Tongue (tissue), 1 donor: ENCODE measurements at regions not wholly inside any gene's neighbourhood (a gene's known extent, or its start where the extent isn't known, plus 50 kb on each side); places are given as distances from the start of the nearest gene placed in this dataset.

ENCODE experiments used
- DNase-seq: peaks from one replicate; pipeline ENCODE4 v3.0.0-alpha.2; 2015

DNA sequence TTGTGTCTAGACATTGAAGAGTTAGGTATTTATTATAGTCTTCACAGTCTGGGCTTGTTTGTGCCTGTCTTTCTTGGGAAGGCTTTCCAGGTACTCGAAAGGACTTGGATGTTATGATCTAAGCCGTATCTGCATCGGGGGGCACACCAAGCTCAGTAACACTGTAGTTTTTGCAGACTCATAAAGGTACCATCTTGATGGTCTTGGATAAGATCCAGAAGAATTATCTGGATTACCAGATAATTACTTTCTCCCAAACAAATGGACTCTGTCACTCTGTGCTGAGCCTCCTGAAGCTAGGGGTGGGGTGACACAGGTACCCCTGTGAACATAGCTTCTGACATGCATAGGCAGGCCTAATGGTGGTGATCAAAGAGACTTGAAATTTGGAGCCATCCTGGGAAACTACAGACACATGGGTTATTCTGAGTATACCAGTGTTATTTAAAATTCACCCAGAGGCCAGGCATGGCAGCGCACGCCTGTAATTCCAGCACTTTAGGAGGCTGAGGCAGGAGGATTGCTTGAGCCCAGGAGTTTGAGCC, 238.6 kb upstream of the TPM1 start:
- DNase-seq = no peak

- no peak for DNase-seq
Measured at GRCh38 chr15:62805502-62805901, 237.0 kb upstream of the TPM1 start.

GRCh38 chr15:62807539-62808130, 234.9 kb upstream of the TPM1 start:
- DNase-seq = no peak

DNA sequence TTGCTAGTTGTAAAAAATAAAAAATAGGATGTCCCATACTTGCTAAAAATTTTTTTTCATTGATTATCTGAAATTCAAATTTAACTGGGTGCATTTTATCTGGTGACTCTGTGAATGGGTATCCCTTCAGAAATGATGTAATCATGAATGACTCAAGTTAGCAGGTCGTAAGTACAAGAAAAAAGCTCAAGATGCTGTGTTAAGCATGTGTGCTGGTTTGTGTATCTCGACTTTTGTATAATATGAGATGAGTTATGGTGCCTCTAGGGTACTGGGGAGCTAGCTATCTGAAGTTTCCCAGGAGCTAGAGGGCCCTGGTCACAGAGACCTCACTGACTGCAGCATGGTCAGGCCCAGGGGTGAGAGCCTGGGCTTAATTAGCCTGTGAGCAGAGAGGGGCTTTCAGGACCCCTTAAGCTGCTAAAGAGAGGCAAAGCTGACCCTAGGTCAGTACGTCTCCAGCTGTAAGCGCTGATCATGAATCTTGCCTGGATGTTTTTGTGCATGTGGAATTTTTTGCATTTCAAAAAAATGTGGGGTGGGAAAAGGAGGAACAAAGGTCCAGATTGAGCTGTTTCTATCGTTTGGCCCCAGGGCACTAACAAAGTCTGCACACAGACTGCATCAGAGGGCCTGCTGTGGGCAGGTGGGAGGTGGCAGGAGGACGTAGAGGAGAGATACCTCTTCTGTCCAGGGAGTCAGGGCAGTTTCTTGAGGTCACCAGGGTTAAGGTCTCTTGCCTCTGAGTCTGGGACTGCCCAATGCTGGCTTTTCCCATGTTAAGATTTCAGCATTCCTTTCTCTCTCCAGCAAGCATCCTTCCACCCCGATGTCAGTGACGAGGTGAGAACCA, 233.2 kb upstream of the TPM1 start:
- no peak for DNase-seq

DNA sequence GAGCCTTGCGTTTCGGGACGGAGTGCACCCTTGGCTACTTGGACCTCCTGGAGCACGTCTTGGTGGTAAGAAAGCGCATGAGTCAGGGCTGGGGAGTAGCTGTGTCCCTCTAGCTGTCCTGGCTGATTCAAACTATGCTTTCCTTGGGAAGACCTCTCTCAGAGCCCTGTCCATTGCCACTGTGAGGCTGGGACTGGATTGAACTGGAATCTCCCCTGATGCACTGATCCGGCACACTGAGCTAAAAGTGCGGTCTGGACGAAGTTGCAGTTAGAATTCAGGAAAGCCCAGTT, 232.6 kb upstream of the TPM1 start:
- DNase-seq = no peak

DNA sequence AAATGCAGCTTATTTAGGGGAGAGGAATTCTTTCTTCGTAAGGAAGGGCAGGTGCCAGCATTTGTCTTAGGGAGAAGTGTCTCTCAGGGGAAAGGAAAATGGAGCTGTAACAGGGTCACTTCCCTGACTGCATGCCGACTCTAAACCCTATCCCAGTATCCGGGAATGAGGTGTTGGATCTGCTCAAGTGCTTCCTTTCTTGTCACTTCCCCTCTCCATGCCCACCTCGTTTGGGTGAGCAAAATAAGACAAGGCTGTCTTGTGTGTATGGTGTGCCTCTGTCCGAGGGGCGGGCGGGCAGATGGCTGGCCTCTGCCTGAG, 230.1 kb upstream of the TPM1 start:
- DNase-seq = no peak

DNA sequence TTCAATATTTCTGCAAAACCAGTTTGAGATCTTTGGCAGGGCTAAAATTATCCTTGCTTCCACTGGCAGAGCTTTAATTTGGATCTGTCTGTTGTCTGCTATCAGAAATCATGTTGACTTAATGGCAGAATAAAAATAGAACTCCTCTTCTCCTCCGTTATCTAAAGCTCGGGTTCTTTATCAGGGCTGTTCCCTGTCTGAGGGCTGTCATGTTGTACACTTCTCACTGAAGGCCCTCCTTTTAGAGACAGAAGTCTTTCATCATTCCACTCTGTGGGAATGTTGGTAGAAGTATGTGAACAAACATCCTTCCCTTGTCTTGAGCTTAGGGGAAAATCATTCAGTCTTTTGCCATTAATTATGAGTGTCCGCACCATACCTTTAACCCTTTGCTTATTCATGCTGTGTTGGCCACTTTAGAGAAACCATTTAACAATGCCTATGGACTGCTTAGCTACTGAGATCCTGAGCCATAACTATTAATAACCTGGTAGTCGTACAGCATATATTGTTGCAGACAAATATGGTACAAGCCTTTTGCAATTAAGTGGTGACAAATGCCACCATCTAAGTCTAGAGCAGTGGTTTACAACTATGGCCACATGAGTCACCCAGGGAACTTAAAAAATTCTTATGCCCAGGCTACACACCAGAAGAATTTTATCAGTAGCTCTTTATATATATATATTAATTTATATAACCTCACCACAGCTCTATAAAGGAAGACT, 226.0 kb upstream of the TPM1 start:
- no peak for DNase-seq

GRCh38 chr15:62818691-62819090, 223.9 kb upstream of the TPM1 start:
- no peak for DNase-seq

DNA sequence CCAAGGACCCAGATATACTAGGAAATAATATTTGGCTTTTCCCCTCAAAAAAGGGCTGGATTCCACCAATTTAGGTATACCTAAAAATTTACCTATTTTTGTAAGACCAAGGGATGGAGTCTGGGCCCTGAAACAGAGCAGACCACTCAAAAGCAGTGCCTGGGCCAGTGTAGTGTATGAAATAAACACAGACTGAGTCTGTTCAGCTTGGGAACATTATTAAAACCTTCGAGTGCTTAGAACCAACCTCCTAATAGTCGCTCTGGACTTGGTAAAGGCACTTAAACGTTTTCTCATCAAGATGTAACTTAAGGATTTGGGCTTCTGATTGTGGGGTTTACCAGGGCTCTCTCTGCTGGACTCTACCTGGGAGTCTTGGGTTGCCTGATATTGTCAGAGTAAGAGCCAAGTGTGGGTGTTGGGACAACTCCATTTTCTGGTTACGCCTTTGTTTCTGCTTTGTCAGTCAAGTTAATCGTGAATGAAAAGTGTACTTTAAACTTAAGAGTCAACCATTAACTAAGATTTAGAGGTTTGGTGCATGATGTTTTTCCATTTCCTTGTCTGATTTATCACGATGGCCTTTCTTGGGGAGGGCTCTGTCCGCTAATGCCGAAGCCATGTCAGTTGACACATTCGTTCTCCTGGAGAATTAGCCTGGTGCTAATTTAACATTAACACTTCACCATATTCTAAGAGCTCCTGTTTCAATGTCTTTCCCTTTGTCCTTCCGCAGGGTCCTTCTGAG, 221.0 kb upstream of the TPM1 start:
- no peak for DNase-seq

- DNase-seq = no peak
Measured at GRCh38 chr15:62822228-62822627, 220.3 kb upstream of the TPM1 start.

GRCh38 chr15:62823561-62823960, 219.0 kb upstream of the TPM1 start:
- DNase-seq = no peak

DNA sequence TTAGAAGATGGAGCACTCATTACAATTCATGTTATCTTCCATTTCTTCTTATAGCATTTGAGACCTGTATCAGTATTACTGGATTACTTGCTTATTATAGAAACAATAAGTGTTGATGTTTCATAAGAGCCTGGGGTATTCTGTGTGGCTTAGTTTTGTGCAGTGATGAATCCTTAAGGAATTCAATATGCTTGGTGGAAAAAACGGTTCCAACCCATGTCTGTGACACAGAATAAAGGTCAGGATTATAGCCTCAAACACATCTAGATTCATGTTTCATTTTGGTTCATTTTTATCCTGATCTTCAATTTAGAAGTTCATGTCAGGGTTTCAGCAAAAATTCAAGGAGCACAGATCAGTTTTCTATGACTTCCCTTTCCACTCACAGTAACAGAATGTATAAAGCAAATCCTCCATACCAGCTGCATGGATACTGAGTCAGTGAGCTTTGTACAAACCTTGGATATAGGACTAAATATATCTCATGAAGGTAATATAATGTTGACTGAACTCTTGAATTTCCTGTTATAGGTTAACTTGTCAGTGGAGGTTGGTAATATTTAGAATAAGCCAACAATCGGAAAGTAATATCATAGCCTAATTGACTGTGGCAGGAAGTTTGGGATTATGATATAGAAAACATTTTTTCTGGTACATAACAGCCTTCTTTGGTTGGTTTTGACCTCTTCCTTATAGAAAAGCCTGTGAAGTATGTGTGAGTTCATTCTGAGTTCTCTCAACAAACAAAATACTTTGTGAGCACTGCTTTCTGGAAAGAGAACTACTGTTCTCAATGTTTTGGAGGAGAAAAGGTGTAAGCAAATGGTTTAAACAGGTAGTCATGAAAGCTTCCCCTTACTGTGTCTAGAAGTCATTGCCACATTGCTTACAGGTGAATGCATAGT, 218.2 kb upstream of the TPM1 start:
- DNase-seq = no peak

DNA sequence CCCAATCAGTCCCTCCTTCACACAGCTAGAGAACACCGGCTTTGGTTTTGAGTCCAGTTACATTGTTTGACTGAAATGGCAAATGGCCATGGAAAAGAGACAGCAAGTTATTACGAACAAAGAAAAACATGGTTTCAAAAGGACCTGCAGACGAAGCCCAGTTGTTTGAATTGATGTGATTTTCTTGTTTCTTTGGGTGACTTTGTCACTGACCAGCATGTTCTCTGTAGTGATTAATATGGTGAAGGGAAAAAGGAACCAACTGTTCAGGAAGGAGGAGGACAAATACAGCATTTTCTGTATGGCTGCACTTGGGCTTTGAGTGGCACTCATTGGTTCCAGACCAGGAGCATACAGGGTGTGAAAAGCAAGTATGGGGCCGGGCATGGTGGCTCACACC, 217.4 kb upstream of the TPM1 start:
- no peak for DNase-seq

DNA sequence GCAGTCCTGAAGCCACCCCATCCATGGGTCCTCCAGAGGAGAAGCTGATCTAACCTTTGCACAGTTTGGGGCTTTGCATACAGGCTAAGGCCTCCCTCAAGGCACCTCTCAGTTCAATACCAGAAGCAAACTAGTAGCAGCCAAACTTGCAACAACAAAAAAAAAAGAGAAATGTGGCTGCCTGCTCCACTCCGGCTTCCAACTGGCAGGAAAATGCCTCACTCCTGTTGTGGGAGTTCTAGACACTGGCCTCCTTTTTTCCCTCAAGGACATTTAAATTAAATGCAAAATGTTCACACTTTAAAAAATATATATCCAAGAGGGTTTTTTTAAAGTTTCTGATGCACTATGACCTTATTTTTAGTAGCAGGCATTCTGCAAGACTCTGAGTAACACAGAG, 216.0 kb upstream of the TPM1 start:
- no peak for DNase-seq

- peak; percentile 41 for DNase-seq
Measured at GRCh38 chr15:62828364-62828763, 214.2 kb upstream of the TPM1 start.

GRCh38 chr15:62832231-62832630, 210.3 kb upstream of the TPM1 start:
- no peak for DNase-seq

DNA sequence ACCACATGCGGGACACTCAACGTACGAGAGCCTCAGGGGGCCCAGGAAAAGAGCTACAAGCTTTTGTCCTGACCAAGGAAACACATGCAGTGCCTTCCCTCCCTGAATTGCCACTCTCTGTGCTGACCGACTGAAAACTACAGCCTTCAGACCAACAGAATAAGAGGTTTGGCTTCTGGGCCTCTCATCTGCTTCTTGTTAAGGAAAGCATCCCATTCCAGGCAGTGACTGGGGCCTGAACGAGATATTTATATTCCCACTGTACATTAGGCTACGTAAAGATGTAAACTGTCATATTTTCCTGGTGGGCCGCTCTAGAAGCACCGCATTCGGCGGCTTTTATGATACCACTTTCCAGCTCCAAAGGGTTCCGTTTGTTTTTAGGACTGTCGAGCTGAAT, 208.9 kb upstream of the TPM1 start:
- DNase-seq = peak; percentile 78

GRCh38 chr15:62834686-62835329, 207.7 kb upstream of the TPM1 start:
- DNase-seq = no peak

DNA sequence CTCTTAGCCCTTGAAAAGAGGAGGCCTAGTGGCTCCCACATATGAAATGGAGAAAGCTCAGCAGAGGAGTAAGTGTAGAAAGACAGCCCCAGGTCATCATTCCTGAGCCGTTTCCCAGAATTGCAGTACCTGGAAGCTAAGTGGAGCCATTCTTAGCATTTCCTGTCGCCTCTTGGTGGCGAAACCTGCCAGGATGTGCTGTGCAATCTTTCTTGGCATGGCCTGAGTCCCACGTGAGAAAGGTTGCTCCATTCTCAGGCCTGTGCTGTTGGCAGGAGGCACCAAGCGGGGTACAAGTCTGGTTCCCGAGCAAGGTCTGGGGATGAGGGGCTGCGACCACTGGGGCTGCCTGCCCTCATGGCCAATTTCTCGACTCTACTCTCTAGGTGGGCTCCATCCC, 207.2 kb upstream of the TPM1 start:
- DNase-seq = no peak

DNA sequence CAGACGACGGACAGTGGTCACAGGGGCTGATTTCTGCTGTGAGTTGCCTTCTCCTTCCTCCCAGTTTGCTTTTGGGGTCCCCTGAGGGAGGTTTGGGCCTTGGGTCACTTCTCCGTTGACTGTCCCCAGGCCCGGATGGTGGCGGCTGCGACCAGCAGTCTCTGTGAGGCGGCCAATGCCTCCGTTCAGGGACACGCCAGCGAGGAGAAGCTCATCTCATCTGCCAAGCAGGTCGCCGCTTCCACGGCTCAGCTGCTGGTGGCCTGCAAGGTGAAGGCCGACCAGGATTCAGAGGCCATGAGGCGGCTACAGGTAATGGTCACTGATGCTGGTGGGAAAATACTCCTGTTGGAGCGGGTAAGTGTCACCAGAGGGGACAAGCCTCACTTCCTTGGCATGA, 206.8 kb upstream of the TPM1 start:
- no peak for DNase-seq
